ENCODE measurements at regions not wholly inside any gene's neighbourhood (a gene's known extent, or its start where the extent isn't known, plus 50 kb on each side); places are given as distances from the start of the nearest gene placed in this dataset.

- TF ChIP-seq NR2F2 (IDR thresholded peaks at IDR 0.05) = no peak
- TF ChIP-seq MAX (IDR thresholded peaks at IDR 0.05) = no peak
- TF ChIP-seq FOXA1 (IDR thresholded peaks at IDR 0.05) = no peak
- TF ChIP-seq FOXA2 (IDR thresholded peaks at IDR 0.05) = no peak
- TF ChIP-seq CTCF (IDR thresholded peaks at IDR 0.05; ENCODE audit: low read depth, low read length, missing input control) = no peak
- TF ChIP-seq RAD21 (IDR thresholded peaks at IDR 0.05) = no peak
- Histone ChIP-seq H3K27ac (ENCODE audit: low read depth in 1 of 2, low read length in 2 of 2) (no peak overlapping the region), H3K4me3 (ENCODE audit: low read depth in 1 of 3, low read length in 3 of 3) (no peak overlapping the region), H3K27me3 (ENCODE audit: control insufficient read depth in 4 of 4, insufficient read depth in 4 of 4, low read length in 3 of 4) (no peaks in the 10 kb centered on the region), H3K9me3 (ENCODE audit: control insufficient read depth in 4 of 4, low read length in 3 of 4) (peaks cover 0 to 4% (median 2%) of the 10 kb centered on the region in 4 donors), H3K36me3 (ENCODE audit: control insufficient read depth in 4 of 4, insufficient read depth in 3 of 4, low read depth in 1 of 4, low read length in 3 of 4) (no peaks in the 10 kb centered on the region), H3K9ac (ENCODE audit: low read depth in 1 of 2, low read length in 2 of 2) (no peak overlapping the region), H3K4me1 (ENCODE audit: control insufficient read depth in 4 of 4, insufficient read depth in 4 of 4, low read length in 3 of 4) (no peaks in the 10 kb centered on the region)
- WGBS = 65% methylated on average over 1 of the region's 1 CpG
- no peak for DNase-seq (ENCODE audit: low spot score)
These were observed 441.5 kb downstream of the GPATCH2 start for GRCh38 chr1:217189362-217189761.

- H3K27ac ChIP-seq (ENCODE audit: low read depth in 1 of 2, low read length in 2 of 2) = no peak overlapping the region
- no peak overlapping the region for H3K4me3 ChIP-seq (ENCODE audit: low read depth in 1 of 3, low read length in 3 of 3)
- no peaks in the 10 kb centered on the region for H3K27me3 ChIP-seq (ENCODE audit: control insufficient read depth in 4 of 4, insufficient read depth in 4 of 4, low read length in 3 of 4)
- no peaks in the 10 kb centered on the region for H3K4me1 ChIP-seq (ENCODE audit: control insufficient read depth in 4 of 4, insufficient read depth in 4 of 4, low read length in 3 of 4)
- TF ChIP-seq EGR1 (IDR thresholded peaks at IDR 0.05; ENCODE audit: low read depth in 2 of 2) (no peak), JUND (IDR thresholded peaks at IDR 0.05) (no peak), SP1 (IDR thresholded peaks at IDR 0.05) (no peak), FOXA1 (IDR thresholded peaks at IDR 0.05) (no peak), CTCF (IDR thresholded peaks at IDR 0.05; ENCODE audit: low read depth, low read length, missing input control) (no peak), HNF4G (IDR thresholded peaks at IDR 0.05) (no peak), RXRA (IDR thresholded peaks at IDR 0.05) (no peak), TAF1 (conservative IDR thresholded peaks at IDR 0.05) (no peak), NR2F2 (IDR thresholded peaks at IDR 0.05) (no peak)
- peaks cover 0 to 4% (median 2%) of the 10 kb centered on the region in 4 donors for H3K9me3 ChIP-seq (ENCODE audit: control insufficient read depth in 4 of 4, low read length in 3 of 4)
- DNase-seq (ENCODE audit: low spot score) = no peak
- no peak overlapping the region for H3K9ac ChIP-seq (ENCODE audit: low read depth in 1 of 2, low read length in 2 of 2)
- H3K36me3 ChIP-seq (ENCODE audit: control insufficient read depth in 4 of 4, insufficient read depth in 3 of 4, low read depth in 1 of 4, low read length in 3 of 4) = no peaks in the 10 kb centered on the region
- 72% methylated on average over 7 of the region's 7 CpGs for WGBS
These were observed 442.3 kb downstream of the GPATCH2 start for GRCh38 chr1:217188280-217189237.

DNA sequence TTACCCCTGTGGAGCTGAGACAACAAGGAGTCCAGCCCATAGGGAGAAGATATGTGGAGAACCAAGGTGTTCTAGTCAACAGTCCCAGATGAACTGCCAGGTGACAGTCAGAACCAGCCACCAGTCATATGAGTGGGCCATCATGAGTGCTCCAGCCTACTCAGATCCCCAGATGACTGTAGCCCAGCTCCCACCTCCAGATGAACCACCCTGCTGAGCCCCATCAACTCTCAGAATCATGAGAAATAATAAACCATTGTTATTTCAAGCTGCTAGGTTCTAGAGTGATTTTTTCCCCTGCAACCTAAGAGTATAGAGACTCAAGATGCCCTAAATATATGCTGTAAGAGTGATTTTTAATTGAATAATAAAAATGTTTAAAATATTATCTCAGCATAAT is 444.2 kb downstream of the GPATCH2 start:
- H3K27ac ChIP-seq (ENCODE audit: low read depth in 1 of 2, low read length in 2 of 2) = no peak overlapping the region
- no peak for TF ChIP-seq CTCF (IDR thresholded peaks at IDR 0.05; ENCODE audit: low read depth, low read length, missing input control)
- no peaks in the 10 kb centered on the region for H3K4me1 ChIP-seq (ENCODE audit: control insufficient read depth in 4 of 4, insufficient read depth in 4 of 4, low read length in 3 of 4)
- no peak for DNase-seq (ENCODE audit: low spot score)
- H3K36me3 ChIP-seq (ENCODE audit: control insufficient read depth in 4 of 4, insufficient read depth in 3 of 4, low read depth in 1 of 4, low read length in 3 of 4) = no peaks in the 10 kb centered on the region
- peaks cover 0 to 4% (median 2%) of the 10 kb centered on the region in 4 donors for H3K9me3 ChIP-seq (ENCODE audit: control insufficient read depth in 4 of 4, low read length in 3 of 4)
- no peak overlapping the region for H3K4me3 ChIP-seq (ENCODE audit: low read depth in 1 of 3, low read length in 3 of 3)
- H3K9ac ChIP-seq (ENCODE audit: low read depth in 1 of 2, low read length in 2 of 2) = no peak overlapping the region
- no peaks in the 10 kb centered on the region for H3K27me3 ChIP-seq (ENCODE audit: control insufficient read depth in 4 of 4, insufficient read depth in 4 of 4, low read length in 3 of 4)
